Renal pelvis (tissue), 1 donor: ENCODE measurements at regions not wholly inside any gene's neighbourhood (a gene's known extent, or its start where the extent isn't known, plus 50 kb on each side); places are given as distances from the start of the nearest gene placed in this dataset.

Experiments
- DNase-seq: peaks from one replicate; pipeline ENCODE4 v3.0.0-alpha.2; 2013

- no peak for DNase-seq
These were observed 385.6 kb downstream of the GRIN2B start for GRCh38 chr12:13595536-13596443.

GRCh38 chr12:13594731-13595514 is 386.5 kb downstream of the GRIN2B start:
- DNase-seq, result no peak

GRCh38 chr12:13592063-13592942 is 389.1 kb downstream of the GRIN2B start:
- no peak for DNase-seq

- DNase-seq, result no peak
These were observed 389.9 kb downstream of the GRIN2B start for GRCh38 chr12:13591488-13591887.

- no peak for DNase-seq
These were observed 390.3 kb downstream of the GRIN2B start for GRCh38 chr12:13591059-13591458.

GRCh38 chr12:13588574-13588973 is 392.0 kb downstream of the EMP1 start:
- DNase-seq, result no peak

- DNase-seq, result no peak
These were observed 391.3 kb downstream of the EMP1 start for GRCh38 chr12:13587721-13588390.

GRCh38 chr12:13586361-13586760 is 389.8 kb downstream of the EMP1 start:
- no peak for DNase-seq

GRCh38 chr12:13584541-13584940 is 388.0 kb downstream of the EMP1 start:
- DNase-seq, result no peak

GRCh38 chr12:13583630-13584029 is 387.1 kb downstream of the EMP1 start:
- no peak for DNase-seq

GRCh38 chr12:13582421-13582820 is 385.9 kb downstream of the EMP1 start:
- no peak for DNase-seq

- no peak for DNase-seq
These were observed 384.5 kb downstream of the EMP1 start for GRCh38 chr12:13581031-13581430.

- no peak for DNase-seq
These were observed 383.7 kb downstream of the EMP1 start for GRCh38 chr12:13580206-13580605.

- no peak for DNase-seq
These were observed 380.5 kb downstream of the EMP1 start for GRCh38 chr12:13576935-13577500.

GRCh38 chr12:13573698-13574321 is 377.3 kb downstream of the EMP1 start:
- DNase-seq, result no peak

- DNase-seq, result no peak
These were observed 374.5 kb downstream of the EMP1 start for GRCh38 chr12:13571035-13571434.

GRCh38 chr12:13570005-13570694 is 373.6 kb downstream of the EMP1 start:
- no peak for DNase-seq

GRCh38 chr12:13566292-13566691 is 369.8 kb downstream of the EMP1 start:
- no peak for DNase-seq

- DNase-seq, result no peak
These were observed 367.8 kb downstream of the EMP1 start for GRCh38 chr12:13564266-13564810.

- DNase-seq, result no peak
These were observed 367.2 kb downstream of the EMP1 start for GRCh38 chr12:13563743-13564125.
